Dermis microvascular lymphatic vessel endothelial cell (primary cell): ENCODE measurements at regions not wholly inside any gene's neighbourhood (a gene's known extent, or its start where the extent isn't known, plus 50 kb on each side); places are given as distances from the start of the nearest gene placed in this dataset.
"Not testable (repeated sequence)": the region's sequence is repeated elsewhere in the genome, so short reads cannot be mapped to it uniquely, and the experiment has no call there.

ENCODE experiments used
- DNase-seq, 2 donors: peaks; one replicate each; pipeline versions ENCODE4 v3.0.0 to v3.0.0-alpha.2; 2010; ENCODE audit warnings: low read depth in 2 of 2

DNA sequence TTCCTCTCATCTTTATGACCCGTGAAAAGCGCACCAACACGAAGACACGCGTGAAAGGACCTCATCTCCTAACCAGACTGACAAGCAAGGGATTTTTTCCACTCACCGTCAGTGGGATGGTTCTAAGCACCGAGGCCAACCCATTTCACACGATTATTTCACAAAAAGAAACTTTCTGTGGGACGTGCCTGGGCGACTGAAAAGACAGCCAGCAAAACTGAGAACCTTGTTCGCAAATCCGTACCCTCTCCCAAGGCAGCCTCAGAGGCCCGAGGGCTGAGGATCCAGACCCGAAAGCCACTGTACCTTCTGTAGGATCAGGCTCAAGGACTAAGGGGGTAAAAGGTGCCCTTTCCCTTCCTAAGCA lies 84.9 kb upstream of the METTL9 start:
- not testable (repeated sequence) for DNase-seq

DNA sequence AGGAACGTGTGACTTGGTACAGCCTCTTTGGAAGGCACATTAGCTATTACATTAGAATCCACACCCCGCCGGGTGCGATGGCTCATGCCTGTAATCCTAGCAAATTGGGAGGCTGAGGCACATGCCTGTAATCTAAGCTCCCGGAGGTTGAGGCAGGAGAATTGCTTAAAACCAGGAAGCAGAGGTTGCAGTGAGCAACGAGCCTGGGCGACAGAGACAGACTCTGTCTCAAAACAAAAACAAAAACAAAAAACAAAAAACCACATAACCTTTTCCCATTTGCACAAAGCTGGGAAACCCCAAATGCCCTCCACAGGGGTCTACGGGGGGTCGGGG lies 82.7 kb upstream of the METTL9 start:
- not testable (repeated sequence) for DNase-seq

- not testable (repeated sequence) for DNase-seq
Measured at GRCh38 chr16:21517263-21517662, 82.1 kb upstream of the METTL9 start.

DNA sequence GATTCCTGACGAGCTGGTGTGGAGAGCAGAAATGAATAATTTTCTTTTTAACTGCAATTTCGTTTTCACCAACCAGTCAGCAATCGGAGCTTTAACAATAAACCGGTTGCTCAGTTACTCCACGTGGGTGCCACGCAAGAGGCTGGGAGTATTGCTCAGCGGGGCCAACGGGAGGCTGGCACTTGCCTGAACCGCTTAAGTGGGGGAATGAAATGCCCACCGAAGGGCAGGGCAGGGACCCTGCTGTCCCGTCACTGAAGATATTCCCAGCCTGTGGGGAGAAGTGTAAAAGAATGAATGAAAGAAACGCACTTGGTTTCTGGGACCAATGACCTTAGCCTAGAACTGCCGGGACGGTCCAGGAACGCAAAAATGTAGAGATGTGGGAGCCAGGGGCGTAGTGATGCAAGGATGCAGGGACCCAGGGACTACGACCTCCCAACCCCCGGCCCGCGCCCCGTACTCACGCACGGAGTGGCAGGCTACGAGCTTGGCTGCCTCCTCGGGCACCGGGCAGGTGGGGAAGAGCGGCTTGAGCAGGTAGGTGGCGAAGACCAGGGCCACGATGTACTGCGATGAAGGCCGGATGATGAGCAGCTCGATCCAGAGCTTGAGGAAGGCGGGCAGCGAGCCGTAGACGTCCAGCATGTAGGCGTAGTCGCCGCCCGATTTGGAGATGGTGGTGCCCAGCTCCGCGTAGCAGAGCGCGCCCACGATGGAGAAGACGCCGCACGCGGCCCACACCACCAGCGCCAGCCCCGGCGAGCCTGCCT lies 79.8 kb upstream of the METTL9 start:
- not testable (repeated sequence) for DNase-seq

GRCh38 chr16:21520134-21521047 lies 79.0 kb upstream of the METTL9 start:
- peak; percentile 67 to 93 for DNase-seq

DNA sequence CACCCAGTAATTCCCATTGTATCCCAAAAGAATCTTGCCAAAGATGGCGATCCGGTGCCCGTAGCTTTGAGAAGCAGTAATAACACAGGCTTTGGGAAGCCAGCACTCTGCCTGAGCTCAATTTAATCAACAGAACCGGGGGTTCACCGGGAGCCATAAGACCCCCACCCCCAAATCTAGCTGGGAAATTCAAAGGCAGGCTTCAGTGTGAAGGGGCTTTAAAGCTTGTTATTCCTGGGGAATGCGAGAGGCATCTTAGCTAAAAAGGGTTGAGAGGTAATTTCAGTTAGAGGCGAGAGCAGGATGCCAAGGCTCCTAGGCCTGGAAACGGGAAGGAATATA lies 78.4 kb upstream of the METTL9 start:
- DNase-seq = not testable (repeated sequence)

GRCh38 chr16:21521390-21522143 lies 77.8 kb upstream of the METTL9 start:
- not testable (repeated sequence) for DNase-seq

GRCh38 chr16:21522846-21523245 lies 76.5 kb upstream of the METTL9 start:
- not testable (repeated sequence) for DNase-seq

- DNase-seq = no peak
Measured at GRCh38 chr16:21523411-21524067, 75.8 kb upstream of the METTL9 start.

GRCh38 chr16:21524068-21524751 lies 75.2 kb upstream of the METTL9 start:
- DNase-seq = no peak

DNA sequence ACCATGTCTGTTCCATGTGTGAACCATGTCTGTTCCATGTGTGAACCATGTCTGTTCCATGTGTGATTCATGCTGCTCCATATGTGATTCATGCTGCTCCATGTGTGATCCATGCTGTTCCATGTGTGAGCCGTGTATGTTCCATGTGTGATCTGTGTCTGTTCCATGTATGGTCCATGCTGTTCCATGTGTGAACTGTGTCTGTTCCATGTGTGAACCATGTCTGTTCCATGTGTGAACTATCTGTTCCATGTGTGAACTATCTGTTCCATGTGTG lies 74.7 kb upstream of the METTL9 start:
- DNase-seq = not testable (repeated sequence)

DNA sequence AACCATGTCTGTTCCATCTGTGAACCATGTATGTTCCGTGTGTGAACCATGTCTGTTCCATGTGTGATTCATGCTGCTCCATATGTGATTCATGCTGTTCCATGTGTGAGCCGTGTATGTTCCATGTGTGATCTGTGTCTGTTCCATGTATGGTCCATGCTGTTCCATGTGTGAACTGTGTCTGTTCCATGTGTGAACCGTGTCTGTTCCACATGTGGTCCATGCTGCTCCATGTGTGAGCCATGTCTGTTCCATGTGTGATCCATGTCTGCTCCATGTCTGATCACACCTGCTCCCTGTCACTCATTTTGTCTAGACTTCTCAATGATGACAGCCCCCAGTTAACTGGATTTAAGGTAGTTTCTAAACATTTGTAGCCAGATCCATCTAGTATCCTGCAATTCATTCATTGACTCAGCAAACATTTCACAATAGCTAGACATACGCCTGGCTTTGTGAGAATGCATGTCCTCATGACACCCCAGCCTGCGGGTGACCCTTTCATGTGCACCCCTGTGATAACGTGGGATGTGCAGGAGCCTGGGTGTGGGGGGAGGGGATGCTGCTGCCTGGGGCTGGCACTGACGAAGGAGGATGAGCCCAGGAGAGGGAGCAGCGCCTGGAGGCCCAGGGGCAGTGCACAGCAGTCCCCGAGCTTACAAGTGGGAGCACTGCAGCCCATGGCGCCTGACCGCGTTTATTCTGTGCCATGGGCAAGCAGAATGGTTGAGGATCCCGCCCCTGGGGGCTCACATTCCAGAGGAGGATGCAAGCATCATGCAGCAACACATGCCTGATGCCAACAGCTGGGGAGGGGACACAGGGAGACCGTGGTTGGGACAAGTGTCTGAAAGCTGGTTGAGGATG lies 74.1 kb upstream of the METTL9 start:
- DNase-seq = not testable (repeated sequence)

- not testable (repeated sequence) for DNase-seq
Measured at GRCh38 chr16:21525956-21526922, 73.1 kb upstream of the METTL9 start.

DNA sequence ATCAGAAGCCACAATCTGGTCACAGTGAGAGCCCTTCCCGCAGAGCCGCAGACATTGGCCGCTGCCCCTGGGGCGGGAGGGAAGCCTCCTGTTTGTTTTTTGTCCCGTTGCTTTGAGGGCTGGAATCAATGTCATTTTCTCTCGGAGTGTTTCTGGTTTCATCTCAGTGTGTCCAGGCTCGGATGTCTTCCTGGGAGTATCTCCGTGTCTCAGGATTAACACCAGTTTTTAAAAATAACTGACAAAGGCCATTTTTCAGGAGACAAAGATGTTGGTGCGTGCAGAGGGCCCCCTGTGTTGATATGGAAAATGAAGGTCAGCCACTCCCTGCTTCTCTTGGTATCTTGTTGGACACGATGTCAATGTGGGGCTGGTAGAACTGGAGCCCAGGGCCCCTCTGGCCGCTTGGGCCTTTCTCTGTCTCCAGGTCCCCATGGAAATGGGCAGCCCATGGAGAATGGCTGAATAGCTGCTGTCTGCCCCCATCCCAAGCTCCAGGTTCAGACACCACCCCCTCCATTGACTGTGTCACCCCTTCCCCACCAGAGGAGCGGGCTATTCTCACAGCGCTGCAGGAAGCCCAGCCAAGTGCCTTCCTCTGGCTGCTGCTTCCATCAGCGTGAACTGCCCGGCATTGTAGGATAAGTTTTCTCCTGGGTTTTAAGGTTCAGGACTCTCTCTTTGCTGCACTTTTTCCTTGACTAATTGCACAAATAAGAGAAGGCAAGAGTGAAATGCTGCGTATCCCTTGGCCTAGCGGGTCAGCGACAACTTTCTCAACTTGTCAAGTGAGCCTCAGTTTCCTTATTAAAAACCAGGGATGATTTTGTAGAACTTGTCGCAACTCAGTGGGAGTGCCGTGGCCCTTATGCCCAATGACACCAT lies 72.2 kb upstream of the METTL9 start:
- DNase-seq = no peak

DNA sequence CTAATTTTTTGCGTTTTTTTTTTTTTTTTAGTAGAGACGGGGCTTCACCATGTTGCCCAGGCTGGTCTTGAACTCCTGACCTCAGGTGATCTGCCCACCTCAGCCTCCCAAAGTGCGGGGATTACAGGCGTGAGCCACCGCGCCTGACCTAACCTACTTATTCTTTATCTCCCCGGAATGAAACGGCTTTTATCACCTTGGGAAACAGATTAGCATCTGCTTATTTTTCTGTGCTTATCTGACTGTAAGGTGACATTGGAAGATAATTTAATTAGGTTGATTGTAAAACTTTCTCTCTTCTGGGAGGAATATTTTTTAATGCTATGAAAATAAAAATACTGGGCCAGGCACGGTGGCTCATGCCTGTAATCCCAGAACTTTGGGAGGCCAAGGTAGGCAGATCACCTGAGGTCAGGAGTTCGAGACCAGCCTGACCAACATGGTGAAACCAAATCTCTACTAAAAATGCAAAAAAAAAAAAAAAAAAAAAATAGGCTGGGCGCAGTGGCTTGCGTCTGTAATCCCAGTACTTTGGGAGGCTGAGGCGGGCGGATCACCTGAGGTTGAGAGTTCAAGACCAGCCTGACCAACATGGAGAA lies 70.2 kb upstream of the METTL9 start:
- DNase-seq = not testable (repeated sequence)

DNA sequence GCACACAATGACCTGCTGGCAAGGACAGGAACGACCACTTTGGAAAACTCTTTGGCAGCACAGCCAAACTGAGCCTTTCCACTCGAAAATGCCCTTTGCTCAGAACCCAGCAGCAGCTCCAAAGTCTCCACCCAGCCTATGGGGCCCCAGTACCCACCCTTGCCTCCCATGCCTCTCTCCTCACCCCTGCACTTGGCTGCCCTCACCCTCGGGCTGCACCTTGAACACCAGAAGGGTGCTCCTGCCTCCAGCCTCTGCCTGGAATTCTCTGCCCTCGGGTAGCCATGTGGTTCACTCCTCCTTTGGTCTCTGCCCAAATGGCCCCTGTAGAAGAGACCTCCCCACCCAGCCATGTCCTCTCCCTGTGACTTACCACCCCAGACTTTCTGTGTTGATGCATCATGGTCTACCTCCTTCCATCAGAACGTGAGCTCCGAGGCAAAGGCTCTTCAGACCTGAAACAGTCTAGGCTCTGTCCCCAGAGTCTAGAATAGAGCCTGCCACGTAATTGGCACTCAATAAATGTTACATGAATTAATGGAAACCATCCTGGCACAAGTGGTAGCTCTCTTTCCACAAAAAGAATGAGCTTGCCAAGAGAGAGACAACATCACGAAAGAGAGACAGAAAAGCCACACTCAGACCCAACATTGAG lies 68.5 kb upstream of the METTL9 start:
- DNase-seq = not testable (repeated sequence)

DNA sequence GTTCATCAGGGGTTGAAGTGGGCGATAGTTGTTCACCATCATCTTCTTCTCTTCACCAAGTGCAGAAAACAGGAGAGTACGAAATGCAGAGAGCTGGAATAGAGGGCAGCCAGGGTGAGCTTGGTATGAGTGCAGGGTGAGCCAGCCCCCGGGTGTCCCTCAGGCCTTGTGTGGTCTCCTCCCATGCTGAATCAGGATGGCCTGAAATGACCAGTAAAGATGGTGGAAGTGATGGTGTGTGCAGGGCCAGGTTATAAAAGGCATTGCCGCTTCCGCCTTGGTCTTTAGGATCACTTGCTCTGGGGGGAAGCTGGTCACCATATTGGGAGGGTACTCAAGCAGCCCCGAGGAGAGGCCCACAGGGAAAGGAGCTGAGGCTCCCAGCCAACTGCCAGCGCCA lies 66.4 kb upstream of the METTL9 start:
- DNase-seq = not testable (repeated sequence)
